ENCODE measurements at regions not wholly inside any gene's neighbourhood (a gene's known extent, or its start where the extent isn't known, plus 50 kb on each side); places are given as distances from the start of the nearest gene placed in this dataset.

DNA sequence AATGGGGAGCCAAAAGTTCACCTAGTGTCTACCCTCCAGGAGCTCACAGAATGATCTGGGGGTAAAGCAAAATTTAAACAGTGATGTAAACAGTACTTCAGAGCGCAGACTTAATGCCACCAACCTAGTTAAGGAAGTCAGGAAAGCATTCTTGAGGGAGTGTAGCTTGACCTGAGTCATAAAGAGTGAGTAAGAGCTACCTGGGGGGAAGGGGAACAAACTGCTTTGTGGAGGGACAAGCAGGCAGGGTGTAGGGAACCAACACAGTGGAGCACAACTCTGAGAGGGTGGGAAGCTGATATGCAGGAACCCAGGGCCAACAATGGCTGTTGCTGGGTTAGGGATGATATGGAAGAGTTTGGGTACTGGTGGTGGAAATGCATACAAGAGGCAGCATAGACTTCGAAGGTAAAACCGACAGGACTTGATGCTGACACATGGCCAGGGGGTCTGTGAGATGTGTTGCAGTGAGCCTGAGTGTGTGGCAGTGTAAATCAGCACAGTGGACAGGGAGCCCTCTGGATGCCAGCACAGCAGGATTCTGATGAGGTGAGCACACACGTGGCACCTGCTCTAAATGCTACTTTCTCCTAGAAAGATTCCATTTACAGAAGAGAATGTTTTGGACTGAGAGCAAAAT, 58.3 kb upstream of the CYP2D6 start:
- TF ChIP-seq, protein P1, sequence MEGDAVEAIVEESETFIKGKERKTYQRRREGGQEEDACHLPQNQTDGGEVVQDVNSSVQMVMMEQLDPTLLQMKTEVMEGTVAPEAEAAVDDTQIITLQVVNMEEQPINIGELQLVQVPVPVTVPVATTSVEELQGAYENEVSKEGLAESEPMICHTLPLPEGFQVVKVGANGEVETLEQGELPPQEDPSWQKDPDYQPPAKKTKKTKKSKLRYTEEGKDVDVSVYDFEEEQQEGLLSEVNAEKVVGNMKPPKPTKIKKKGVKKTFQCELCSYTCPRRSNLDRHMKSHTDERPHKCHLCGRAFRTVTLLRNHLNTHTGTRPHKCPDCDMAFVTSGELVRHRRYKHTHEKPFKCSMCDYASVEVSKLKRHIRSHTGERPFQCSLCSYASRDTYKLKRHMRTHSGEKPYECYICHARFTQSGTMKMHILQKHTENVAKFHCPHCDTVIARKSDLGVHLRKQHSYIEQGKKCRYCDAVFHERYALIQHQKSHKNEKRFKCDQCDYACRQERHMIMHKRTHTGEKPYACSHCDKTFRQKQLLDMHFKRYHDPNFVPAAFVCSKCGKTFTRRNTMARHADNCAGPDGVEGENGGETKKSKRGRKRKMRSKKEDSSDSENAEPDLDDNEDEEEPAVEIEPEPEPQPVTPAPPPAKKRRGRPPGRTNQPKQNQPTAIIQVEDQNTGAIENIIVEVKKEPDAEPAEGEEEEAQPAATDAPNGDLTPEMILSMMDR (IDR thresholded peaks at IDR 0.05): no peak
- TF ChIP-seq POLR2A (IDR thresholded peaks at IDR 0.05; ENCODE audit: low read length): no peak
- TF ChIP-seq, protein P2, sequence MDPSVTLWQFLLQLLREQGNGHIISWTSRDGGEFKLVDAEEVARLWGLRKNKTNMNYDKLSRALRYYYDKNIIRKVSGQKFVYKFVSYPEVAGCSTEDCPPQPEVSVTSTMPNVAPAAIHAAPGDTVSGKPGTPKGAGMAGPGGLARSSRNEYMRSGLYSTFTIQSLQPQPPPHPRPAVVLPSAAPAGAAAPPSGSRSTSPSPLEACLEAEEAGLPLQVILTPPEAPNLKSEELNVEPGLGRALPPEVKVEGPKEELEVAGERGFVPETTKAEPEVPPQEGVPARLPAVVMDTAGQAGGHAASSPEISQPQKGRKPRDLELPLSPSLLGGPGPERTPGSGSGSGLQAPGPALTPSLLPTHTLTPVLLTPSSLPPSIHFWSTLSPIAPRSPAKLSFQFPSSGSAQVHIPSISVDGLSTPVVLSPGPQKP (IDR thresholded peaks at IDR 0.05; ENCODE audit: low read depth, low read length): no peak

Measured in A549 (cell line).